OCI-LY1 (cell line): ENCODE measurements at regions not wholly inside any gene's neighbourhood (a gene's known extent, or its start where the extent isn't known, plus 50 kb on each side); places are given as distances from the start of the nearest gene placed in this dataset.

ENCODE experiments used
- H2AFZ ChIP-seq: fragments of 200-600 bp; sonication (generic), shearing (Covaris generic); 2 replicates; pipeline ENCODE4 v1.6.0; 2014; ENCODE audit warnings: antibody characterized with exemption, mild to moderate bottlenecking, low read length
- H3F3A ChIP-seq: fragments of 200-600 bp; sonication (generic), shearing (Covaris generic); 2 replicates; pipeline ENCODE4 v1.6.0; 2014; ENCODE audit warnings: mild to moderate bottlenecking, antibody characterized with exemption, low read length, moderate library complexity; ENCODE audit not compliant: insufficient read depth
- H3K27ac ChIP-seq: fragments of 200-600 bp; sonication (generic); 2 replicates; pipeline ENCODE4 v1.5.1; 2014; ENCODE audit warnings: low read length, mixed run types, mild to moderate bottlenecking, low read depth; ENCODE audit not compliant: poor library complexity, severe bottlenecking
- H3K27me3 ChIP-seq: fragments of 200-600 bp; sonication (generic); 2 replicates; pipeline ENCODE4 v1.6.0; 2014; ENCODE audit warnings: antibody characterized with exemption, mild to moderate bottlenecking, low read length, moderate library complexity; ENCODE audit not compliant: insufficient read depth
- H3K36me3 ChIP-seq: fragments of 200-600 bp; sonication (generic); 2 replicates; pipeline ENCODE4 v1.6.1; 2014; ENCODE audit warnings: mild to moderate bottlenecking, antibody characterized with exemption, low read length, moderate library complexity, mixed read lengths; ENCODE audit not compliant: insufficient read depth
- H3K4me1 ChIP-seq: fragments of 200-600 bp; sonication (generic); 2 replicates; pipeline ENCODE4 v1.5.1; 2014; ENCODE audit warnings: mild to moderate bottlenecking, low read length, moderate library complexity; ENCODE audit not compliant: insufficient read depth, severe bottlenecking
- H3K4me2 ChIP-seq: fragments of 200-600 bp; sonication (generic), shearing (Covaris generic); 2 replicates; pipeline ENCODE4 v1.6.1; 2014; ENCODE audit warnings: low read length
- H3K4me3 ChIP-seq: fragments of 200-600 bp; sonication (generic); 2 replicates; pipeline ENCODE4 v1.5.1; 2014; ENCODE audit warnings: low read length, low read depth, mild to moderate bottlenecking, mixed read lengths; ENCODE audit not compliant: poor library complexity, severe bottlenecking
- H3K79me2 ChIP-seq: fragments of 200-600 bp; shearing (Covaris generic); 2 replicates; pipeline ENCODE4 v1.6.1; 2016; ENCODE audit warnings: mixed run types, low read length, mixed read lengths; ENCODE audit not compliant: insufficient read depth
- H3K9ac ChIP-seq: fragments of 200-600 bp; sonication (generic), shearing (Covaris generic); 2 replicates; pipeline ENCODE4 v1.6.1; 2014; ENCODE audit warnings: mild to moderate bottlenecking, low read length, mixed read lengths
- H3K9me2 ChIP-seq: fragments of 200-600 bp; sonication (generic), shearing (Covaris generic); 2 replicates; pipeline ENCODE4 v1.6.1; 2014; ENCODE audit warnings: low read depth, mild to moderate bottlenecking, low read length, mixed read lengths
- H3K9me3 ChIP-seq: fragments of 200-600 bp; shearing (Covaris generic); 2 replicates; pipeline ENCODE4 v1.6.1; 2014; ENCODE audit warnings: low read length, mixed read lengths
- H4K20me1 ChIP-seq: fragments of 200-600 bp; sonication (generic), shearing (Covaris generic); 2 replicates; pipeline ENCODE4 v1.6.0; 2016; ENCODE audit warnings: mild to moderate bottlenecking, low read length; ENCODE audit not compliant: insufficient read depth
- EZH2 ChIP-seq: fragments of 200-600 bp; sonication (generic), shearing (Covaris generic); IDR thresholded peaks from 2 replicates; pipeline ENCODE4 v1.8.0; 2017; ENCODE audit warnings: borderline replicate concordance, mixed run types, mild to moderate bottlenecking, antibody characterized with exemption, low read length, moderate library complexity, mixed read lengths
- TF ChIP-seq, protein P1 (sequence below): fragments of 200-600 bp; sonication (generic), shearing (Covaris generic); IDR thresholded peaks from 2 replicates; pipeline ENCODE4 v1.5.1; 2017; ENCODE audit warnings: mild to moderate bottlenecking, antibody characterized with exemption, low read length, moderate library complexity, mixed read lengths

DNA sequence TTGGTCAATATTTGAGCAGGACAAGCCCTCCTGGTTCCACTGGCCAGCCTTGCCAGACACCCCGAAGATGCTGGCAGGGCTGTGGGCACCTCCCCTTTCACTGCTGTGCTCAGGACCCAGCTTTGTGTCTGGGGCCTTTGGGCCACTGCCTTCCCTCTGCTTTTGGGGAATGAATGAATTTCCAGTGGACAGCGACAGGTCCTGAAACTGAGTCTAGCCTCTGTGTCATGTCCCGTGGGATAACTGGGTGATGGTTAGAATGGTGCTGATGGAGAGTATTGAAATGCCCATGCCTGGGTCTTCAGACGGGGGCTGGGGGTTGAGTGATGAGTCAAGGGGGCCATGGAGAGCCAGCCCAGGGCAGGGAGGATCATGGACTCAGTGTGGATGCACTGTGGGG is 135.8 kb downstream of the FOXL1 start:
- H3K9me2 ChIP-seq = no peaks in the 10 kb centered on the region
- no peak overlapping the region for H2AFZ ChIP-seq
- H3K4me1 ChIP-seq = no peaks in the 10 kb centered on the region
- no peaks in the 10 kb centered on the region; the same call in 1 of the 2 replicates for H3K27me3 ChIP-seq
- H3K9ac ChIP-seq = no peak overlapping the region
- H4K20me1 ChIP-seq = no peaks in the 10 kb centered on the region
- no peaks in the 10 kb centered on the region for H3K9me3 ChIP-seq
- no peak for TF ChIP-seq EZH2
- TF ChIP-seq, protein P1, sequence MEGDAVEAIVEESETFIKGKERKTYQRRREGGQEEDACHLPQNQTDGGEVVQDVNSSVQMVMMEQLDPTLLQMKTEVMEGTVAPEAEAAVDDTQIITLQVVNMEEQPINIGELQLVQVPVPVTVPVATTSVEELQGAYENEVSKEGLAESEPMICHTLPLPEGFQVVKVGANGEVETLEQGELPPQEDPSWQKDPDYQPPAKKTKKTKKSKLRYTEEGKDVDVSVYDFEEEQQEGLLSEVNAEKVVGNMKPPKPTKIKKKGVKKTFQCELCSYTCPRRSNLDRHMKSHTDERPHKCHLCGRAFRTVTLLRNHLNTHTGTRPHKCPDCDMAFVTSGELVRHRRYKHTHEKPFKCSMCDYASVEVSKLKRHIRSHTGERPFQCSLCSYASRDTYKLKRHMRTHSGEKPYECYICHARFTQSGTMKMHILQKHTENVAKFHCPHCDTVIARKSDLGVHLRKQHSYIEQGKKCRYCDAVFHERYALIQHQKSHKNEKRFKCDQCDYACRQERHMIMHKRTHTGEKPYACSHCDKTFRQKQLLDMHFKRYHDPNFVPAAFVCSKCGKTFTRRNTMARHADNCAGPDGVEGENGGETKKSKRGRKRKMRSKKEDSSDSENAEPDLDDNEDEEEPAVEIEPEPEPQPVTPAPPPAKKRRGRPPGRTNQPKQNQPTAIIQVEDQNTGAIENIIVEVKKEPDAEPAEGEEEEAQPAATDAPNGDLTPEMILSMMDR = no peak
- H3K79me2 ChIP-seq = no peaks in the 10 kb centered on the region
- H3K27ac ChIP-seq = no peak overlapping the region
- H3K36me3 ChIP-seq = no peaks in the 10 kb centered on the region
- no peak overlapping the region for H3K4me2 ChIP-seq
- no peak overlapping the region for H3K4me3 ChIP-seq
- no peaks in the 10 kb centered on the region for H3F3A ChIP-seq

DNA sequence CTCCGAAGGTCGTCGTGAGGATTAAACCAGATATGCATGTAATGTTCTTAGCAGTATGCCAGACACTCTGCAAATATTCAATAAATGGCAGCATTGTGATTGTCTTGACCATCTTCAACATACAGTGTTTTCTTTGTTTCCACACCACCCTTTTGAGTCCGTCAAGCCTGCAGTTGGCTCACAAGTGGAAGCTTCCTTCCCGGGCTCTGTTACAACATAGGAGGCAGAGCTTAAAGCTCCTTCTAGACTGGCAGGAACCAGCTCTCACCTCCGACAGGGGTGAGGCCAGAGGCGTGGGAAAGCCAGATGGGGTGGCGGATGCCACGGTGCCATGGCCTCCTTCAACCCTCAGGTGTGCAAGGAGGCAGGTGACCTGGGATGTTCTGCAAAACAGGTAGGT is 138.3 kb downstream of the FOXL1 start:
- Histone ChIP-seq H3K27ac (no peak overlapping the region), H3K4me2 (no peak overlapping the region), H3K36me3 (no peaks in the 10 kb centered on the region), H3K4me1 (no peaks in the 10 kb centered on the region), H3K9me3 (no peaks in the 10 kb centered on the region), H3K9me2 (no peaks in the 10 kb centered on the region), H4K20me1 (no peaks in the 10 kb centered on the region), H3K9ac (no peak overlapping the region), H3K4me3 (no peak overlapping the region), H3F3A (no peaks in the 10 kb centered on the region), H3K79me2 (no peaks in the 10 kb centered on the region), H2AFZ (no peak overlapping the region), H3K27me3 (no peaks in the 10 kb centered on the region)
- TF ChIP-seq, protein P1 = no peak
- no peak for TF ChIP-seq EZH2

DNA sequence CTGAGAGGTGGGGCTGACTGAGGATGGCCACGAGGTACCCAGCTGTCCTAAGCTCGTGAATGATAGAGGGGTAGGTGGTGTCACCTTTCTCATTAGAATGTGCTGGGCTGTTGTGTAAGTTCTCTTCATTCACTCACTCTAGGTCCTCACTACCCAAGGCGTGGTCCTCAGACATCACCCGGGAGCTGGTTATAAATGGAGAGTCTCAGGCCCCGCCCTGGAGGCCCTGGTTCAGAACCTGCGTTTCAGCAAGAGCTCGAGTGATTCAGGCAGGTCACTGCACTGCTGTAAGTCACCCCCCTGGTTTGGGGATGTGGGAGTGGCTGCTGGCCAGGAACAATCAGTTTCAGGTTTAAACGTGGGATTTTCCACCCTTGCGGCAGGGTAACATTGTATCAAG is 139.8 kb downstream of the FOXL1 start:
- no peaks in the 10 kb centered on the region for H3K4me1 ChIP-seq
- no peak overlapping the region for H3K4me2 ChIP-seq
- H4K20me1 ChIP-seq = no peaks in the 10 kb centered on the region
- no peak overlapping the region for H2AFZ ChIP-seq
- no peaks in the 10 kb centered on the region for H3K27me3 ChIP-seq
- no peaks in the 10 kb centered on the region for H3K9me3 ChIP-seq
- no peak for TF ChIP-seq EZH2
- TF ChIP-seq, protein P1 = no peak
- no peaks in the 10 kb centered on the region for H3K79me2 ChIP-seq
- no peak overlapping the region for H3K27ac ChIP-seq
- H3K4me3 ChIP-seq = no peak overlapping the region
- H3K9me2 ChIP-seq = no peaks in the 10 kb centered on the region
- no peaks in the 10 kb centered on the region for H3F3A ChIP-seq
- no peaks in the 10 kb centered on the region for H3K36me3 ChIP-seq
- H3K9ac ChIP-seq = no peak overlapping the region
